ENCODE measurements at regions not wholly inside any gene's neighbourhood (a gene's known extent, or its start where the extent isn't known, plus 50 kb on each side); places are given as distances from the start of the nearest gene placed in this dataset.
A peak's percentile ranks its signal among the peaks of the same experiment; 100 is the strongest.

- Histone ChIP-seq H3K27me3 (no peaks in the 10 kb centered on the region), H3K27ac (no peak overlapping the region), H3K4me3 (no peak overlapping the region), H3K36me3 (no peaks in the 10 kb centered on the region), H3K9me3 (no peaks in the 10 kb centered on the region), H3K4me1 (no peaks in the 10 kb centered on the region)
- WGBS, 2 donors (ENCODE audit: low coverage in 1 of 2) = 50 to 82% methylated on average over 1 of the region's 1 CpG
- ATAC-seq = no peak
- TF ChIP-seq POLR2A (IDR thresholded peaks at IDR 0.05) (no peak), EP300 (IDR thresholded peaks at IDR 0.05) (no peak), CTCF (IDR thresholded peaks at IDR 0.05) (no peak), POLR2AphosphoS5 (IDR thresholded peaks at IDR 0.05) (no peak)
Measured at GRCh38 chr2:36071698-36072097, 283.9 kb upstream of the CRIM1 start.

- no peaks in the 10 kb centered on the region for H3K36me3 ChIP-seq
- H3K4me1 ChIP-seq = no peaks in the 10 kb centered on the region
- H3K27ac ChIP-seq = no peak overlapping the region
- TF ChIP-seq CTCF (IDR thresholded peaks at IDR 0.05) = no peak
- no peak for TF ChIP-seq POLR2A (IDR thresholded peaks at IDR 0.05)
- TF ChIP-seq POLR2AphosphoS5 (IDR thresholded peaks at IDR 0.05) = no peak
- TF ChIP-seq EP300 (IDR thresholded peaks at IDR 0.05) = no peak
- no peak overlapping the region for H3K4me3 ChIP-seq
- ATAC-seq = no peak
- WGBS, 2 donors (ENCODE audit: low coverage in 1 of 2) = 67 to 73% methylated on average over 2 to 3 of the region's 3 CpGs
- no peaks in the 10 kb centered on the region for H3K27me3 ChIP-seq
- no peaks in the 10 kb centered on the region for H3K9me3 ChIP-seq
Measured at GRCh38 chr2:36069074-36069473, 286.5 kb upstream of the CRIM1 start.

GRCh38 chr2:36068086-36068485, 287.5 kb upstream of the CRIM1 start:
- Histone ChIP-seq H3K4me1 (no peaks in the 10 kb centered on the region), H3K27ac (no peak overlapping the region), H3K4me3 (no peak overlapping the region), H3K36me3 (no peaks in the 10 kb centered on the region), H3K9me3 (no peaks in the 10 kb centered on the region), H3K27me3 (no peaks in the 10 kb centered on the region)
- TF ChIP-seq POLR2A (IDR thresholded peaks at IDR 0.05) = no peak
- TF ChIP-seq EP300 (IDR thresholded peaks at IDR 0.05) = no peak
- no peak for TF ChIP-seq POLR2AphosphoS5 (IDR thresholded peaks at IDR 0.05)
- ATAC-seq = no peak

- Histone ChIP-seq H3K4me1 (no peaks in the 10 kb centered on the region), H3K4me3 (no peak overlapping the region), H3K27ac (no peak overlapping the region), H3K36me3 (no peaks in the 10 kb centered on the region), H3K9me3 (no peaks in the 10 kb centered on the region), H3K27me3 (no peaks in the 10 kb centered on the region)
- no peak for ATAC-seq
- WGBS, 2 donors (ENCODE audit: low coverage in 1 of 2) = 61 to 66% methylated on average over 4 of the region's 4 CpGs
- TF ChIP-seq EP300 (IDR thresholded peaks at IDR 0.05) = no peak
- TF ChIP-seq POLR2AphosphoS5 (IDR thresholded peaks at IDR 0.05) = no peak
- no peak for TF ChIP-seq POLR2A (IDR thresholded peaks at IDR 0.05)
- no peak for TF ChIP-seq CTCF (IDR thresholded peaks at IDR 0.05)
Measured at GRCh38 chr2:36060133-36060532, 295.4 kb upstream of the CRIM1 start.

GRCh38 chr2:36059691-36060090, 295.9 kb upstream of the CRIM1 start:
- H3K4me3 ChIP-seq = no peak overlapping the region
- no peak for TF ChIP-seq CTCF (IDR thresholded peaks at IDR 0.05)
- no peak for TF ChIP-seq POLR2A (IDR thresholded peaks at IDR 0.05)
- TF ChIP-seq POLR2AphosphoS5 (IDR thresholded peaks at IDR 0.05) = no peak
- TF ChIP-seq EP300 (IDR thresholded peaks at IDR 0.05) = no peak
- H3K27me3 ChIP-seq = no peaks in the 10 kb centered on the region
- ATAC-seq = no peak
- H3K36me3 ChIP-seq = no peaks in the 10 kb centered on the region
- no peaks in the 10 kb centered on the region for H3K9me3 ChIP-seq
- H3K4me1 ChIP-seq = no peaks in the 10 kb centered on the region
- H3K27ac ChIP-seq = no peak overlapping the region

GRCh38 chr2:36058953-36059352, 296.6 kb upstream of the CRIM1 start:
- peak; percentile 41 for ATAC-seq
- Histone ChIP-seq H3K36me3 (no peaks in the 10 kb centered on the region), H3K27me3 (no peaks in the 10 kb centered on the region), H3K9me3 (no peaks in the 10 kb centered on the region), H3K27ac (no peak overlapping the region), H3K4me3 (no peak overlapping the region), H3K4me1 (no peaks in the 10 kb centered on the region)
- TF ChIP-seq POLR2AphosphoS5 (IDR thresholded peaks at IDR 0.05) = no peak
- TF ChIP-seq EP300 (IDR thresholded peaks at IDR 0.05) = no peak
- no peak for TF ChIP-seq POLR2A (IDR thresholded peaks at IDR 0.05)
- no peak for TF ChIP-seq CTCF (IDR thresholded peaks at IDR 0.05)
- 42 to 56% methylated on average over 2 of the region's 2 CpGs for WGBS, 2 donors (ENCODE audit: low coverage in 1 of 2)
